ENCODE measurements at regions not wholly inside any gene's neighbourhood (a gene's known extent, or its start where the extent isn't known, plus 50 kb on each side); places are given as distances from the start of the nearest gene placed in this dataset.
"Not testable (repeated sequence)": the region's sequence is repeated elsewhere in the genome, so short reads cannot be mapped to it uniquely, and the experiment has no call there.

DNA sequence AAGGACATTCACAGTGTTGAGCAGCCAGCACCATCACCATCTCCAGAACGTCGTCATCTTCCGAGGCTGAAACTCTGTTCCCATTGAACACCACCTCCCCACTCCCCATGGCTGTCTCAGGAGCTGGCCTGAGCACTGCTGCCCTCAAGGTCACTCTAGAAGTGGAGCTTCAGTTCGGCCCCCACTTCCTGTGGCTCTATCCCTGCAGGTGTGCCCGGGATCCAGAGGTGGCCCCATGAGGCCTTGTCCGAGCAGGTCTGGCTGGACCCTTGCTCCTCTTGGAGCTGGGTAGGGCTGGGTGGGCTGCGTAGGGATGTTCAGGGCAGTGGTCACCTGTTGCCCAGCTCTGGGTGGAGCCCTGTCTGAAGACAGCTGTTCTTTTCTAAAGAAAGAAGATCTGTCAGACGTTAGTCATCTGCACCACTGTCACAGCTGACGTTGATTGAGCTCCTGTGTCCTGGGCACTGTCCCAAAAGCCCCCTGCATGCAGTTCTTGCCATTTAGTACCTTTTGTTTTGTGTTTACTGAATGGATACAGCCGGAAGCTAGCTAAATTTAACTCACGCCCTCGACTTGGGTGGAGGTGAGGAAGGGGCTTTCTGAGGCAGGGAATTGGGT is 75.5 kb upstream of the CLDN5 start:
- no peak for DNase-seq (ENCODE audit: low spot score)

DNA sequence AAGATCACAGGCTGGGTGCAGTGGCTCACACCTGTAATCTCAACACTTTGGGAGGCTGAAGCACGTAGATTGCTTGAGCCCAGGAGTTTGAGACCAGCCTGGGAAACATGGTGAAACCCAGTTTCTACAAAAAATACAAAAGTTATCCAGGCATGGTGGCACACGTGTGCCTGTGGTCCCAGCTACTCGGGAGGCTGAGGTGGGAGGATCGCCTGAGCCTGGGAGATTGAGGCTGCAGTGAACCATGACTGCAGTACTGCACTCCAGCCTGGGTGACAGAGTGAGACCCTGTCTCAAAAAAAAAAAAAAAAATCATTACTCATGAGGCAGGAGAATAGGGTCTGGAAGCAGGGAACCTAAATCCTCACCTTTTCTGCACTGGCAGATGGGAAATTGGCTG is 79.1 kb upstream of the CLDN5 start:
- not testable (repeated sequence) for DNase-seq (ENCODE audit: low spot score)

DNA sequence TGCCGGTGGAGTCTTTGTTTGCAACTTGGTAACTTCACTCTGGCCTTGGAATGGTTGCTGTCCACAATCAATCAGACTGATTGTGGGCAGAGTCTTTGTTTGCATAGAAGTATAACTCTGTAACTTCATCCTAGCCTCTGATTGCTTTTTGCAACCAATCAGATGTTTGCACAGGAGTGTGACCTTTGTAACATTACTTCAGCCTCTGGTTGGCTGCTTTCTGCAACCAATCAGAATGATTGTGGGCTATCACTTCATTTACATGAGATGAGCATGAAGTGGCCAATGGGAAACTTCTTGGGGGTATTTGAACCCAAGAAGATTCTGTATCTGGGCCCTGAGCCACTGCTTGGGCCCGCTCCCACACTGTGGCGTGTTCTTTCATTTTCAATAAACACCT is 79.6 kb upstream of the CLDN5 start:
- no peak for DNase-seq (ENCODE audit: low spot score)

DNA sequence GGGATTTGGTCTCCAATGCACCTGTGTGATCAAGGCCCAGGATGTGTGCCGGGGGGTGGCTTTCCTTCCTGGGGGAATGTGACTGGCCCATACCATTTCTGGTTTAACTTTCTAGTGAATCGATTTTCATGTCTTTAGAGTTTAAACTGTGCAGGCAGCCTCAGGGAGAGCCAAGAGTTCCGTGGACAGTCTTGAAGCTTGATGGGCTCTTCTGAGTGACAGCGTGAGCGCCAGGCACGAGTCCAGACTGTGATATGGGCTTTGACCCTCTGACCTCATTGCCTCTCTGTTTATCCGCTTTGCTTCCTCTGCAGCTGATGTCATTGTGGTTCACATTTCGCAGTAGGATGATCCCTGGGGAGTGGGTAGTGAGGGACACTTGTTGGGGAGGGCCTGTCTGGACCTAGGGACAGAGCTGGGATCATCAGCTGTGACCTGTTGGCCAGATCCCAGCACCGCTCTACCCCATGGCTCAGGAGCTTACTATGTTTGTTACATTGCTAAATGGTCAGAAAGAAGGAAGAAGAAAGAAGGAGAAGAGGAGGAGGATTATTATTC is 80.6 kb upstream of the CLDN5 start:
- no peak for DNase-seq (ENCODE audit: low spot score)

DNA sequence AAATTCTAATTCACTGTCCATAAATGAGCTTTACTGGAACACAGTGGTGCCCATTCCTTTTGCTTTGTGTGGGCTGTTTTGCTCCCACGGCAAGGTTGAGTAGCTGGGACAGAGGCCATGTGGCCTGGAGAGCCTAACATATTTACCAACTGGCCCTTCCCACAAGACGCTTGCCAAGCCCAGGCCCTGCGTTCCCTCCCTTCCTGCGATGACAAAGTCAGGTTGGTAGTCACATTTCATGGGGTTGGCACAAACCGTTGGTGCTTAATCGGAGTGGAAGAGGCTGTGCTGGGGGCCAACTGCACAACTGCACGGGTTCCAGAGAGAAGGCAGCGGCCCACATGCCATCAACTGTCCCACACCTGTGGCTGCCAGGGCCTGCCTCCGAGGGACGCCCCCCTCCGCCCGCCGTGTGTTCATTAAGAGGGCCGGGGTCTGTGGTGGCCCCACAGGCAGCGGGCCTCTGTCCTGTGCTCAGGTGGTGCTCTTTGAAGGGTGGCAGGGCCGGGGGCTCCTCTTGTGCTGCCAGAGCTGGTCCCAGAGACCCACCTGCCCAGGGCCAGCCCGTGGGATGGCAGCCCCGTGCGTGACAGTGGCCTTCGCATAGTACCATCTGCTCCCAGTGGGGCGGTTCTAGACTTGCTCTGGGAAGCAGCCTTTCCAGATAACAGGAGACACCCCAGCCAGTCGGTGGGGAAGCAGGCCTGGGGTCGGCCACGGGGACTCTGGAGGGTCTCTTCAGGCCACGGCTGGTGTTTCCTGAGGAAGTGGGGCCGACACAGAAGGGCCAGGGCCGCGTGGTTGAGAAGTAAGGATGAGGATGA is 81.5 kb upstream of the CLDN5 start:
- no peak for DNase-seq (ENCODE audit: low spot score)

DNA sequence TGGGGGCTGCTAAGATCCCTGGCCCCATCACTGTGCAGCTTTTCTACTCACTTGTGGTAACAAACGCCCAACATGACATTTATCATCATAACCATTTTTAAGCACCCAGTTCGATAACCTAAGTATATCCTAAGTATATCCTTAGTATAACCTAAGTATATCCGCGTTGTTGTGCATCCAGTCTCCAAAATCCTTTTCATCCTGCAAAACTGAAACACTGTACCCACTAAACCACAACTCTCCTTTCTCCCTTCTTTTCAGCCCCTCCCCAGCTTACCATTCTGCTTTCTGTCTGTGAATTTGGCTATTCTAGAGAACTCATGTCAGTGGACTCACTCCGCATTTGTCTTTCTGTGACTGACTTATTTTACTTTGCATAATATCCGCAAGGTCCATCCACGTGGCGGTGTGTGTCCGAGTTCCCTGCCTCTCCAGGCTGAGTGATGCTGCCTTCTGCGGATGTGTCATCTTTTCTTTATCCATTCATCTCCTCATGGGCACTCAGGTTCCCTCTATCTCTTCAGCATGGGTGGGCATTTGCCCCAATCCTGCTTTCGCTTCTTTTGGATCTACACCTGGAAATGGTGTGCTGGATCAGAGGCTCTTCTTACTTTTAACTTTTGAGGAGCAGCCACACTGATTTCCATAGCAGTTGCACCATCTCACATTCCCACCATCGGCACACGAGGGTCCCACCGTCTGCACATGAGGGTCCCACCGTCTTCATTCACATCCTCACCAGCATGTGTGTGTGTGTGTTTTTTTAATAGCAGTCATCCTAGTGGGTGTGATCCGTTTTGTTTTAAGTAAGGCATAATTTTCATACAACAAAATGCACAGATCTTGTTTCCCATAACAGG is 82.4 kb upstream of the CLDN5 start:
- DNase-seq (ENCODE audit: low spot score) = no peak

DNA sequence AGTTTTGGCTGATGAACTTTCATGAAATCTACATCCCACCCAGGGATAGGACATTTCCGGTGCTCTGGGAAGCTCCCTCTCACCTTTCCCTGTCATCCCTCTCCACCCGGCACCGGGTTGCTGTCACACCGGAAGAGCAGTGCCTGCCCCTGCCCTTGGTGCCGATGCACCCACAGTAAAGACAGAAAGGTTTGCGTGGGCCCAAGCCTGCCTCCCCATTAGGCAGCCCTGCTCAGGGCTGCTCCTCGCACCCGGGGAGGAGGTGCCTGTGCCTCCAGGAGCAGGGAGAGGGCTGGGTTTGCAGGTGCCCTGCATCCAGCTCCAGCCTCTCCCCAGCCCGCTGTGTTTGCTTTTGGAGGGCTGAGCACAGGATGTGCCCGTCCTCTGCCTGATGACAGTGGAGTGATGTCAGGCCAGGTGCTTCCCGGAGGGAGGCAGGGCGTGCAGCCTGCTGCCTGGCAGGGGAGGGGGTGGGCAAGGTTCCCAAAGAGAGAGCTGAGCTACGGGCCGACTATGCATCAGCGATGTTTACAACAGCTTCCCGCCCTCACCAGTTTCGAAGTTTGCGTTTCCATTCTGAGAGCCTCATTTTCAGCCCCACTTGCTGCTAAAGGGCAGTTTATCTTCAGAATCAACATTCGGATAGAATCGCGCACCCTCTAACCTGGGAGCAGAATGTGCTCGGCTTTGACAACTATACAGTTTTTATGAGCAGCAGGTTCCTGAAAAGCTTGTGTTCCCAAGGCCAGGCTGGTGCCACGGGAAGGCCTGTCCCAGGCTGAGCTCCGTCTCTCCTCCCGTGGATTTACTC is 83.2 kb upstream of the CLDN5 start:
- DNase-seq (ENCODE audit: low spot score) = no peak

DNA sequence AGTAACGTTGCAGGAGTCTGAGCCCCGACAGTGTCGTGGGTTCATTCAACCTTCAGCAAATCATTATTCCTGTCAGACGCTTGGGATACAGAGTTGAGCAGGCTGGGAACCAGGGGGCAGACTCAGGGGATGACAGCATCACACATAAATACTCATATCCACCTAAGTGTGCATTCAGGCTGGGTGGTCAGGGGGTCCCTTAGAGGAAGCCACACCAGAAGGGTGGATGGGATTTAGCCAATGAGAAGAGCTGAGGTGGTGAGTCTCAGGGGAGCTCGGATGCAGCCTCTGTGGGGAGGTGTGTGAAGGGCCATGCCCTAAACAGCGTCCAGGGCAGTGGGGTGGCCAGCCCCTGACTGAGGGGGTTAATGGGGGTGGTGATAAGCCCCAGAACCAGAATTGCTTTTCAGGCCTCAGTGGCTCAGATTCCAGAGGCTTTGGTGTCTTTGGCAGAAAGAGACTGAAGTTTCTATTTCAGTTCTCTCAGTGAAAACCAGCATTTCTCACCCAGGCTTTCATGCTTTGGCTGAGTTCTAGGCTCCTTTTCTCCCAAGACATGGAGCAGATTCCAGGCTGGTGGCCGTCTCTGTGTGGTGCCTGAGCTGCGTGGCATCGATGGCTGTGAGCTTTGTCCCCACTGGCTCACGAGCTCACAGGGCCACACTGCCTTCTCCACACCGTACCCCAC is 83.9 kb upstream of the CLDN5 start:
- no peak for DNase-seq (ENCODE audit: low spot score)

DNA sequence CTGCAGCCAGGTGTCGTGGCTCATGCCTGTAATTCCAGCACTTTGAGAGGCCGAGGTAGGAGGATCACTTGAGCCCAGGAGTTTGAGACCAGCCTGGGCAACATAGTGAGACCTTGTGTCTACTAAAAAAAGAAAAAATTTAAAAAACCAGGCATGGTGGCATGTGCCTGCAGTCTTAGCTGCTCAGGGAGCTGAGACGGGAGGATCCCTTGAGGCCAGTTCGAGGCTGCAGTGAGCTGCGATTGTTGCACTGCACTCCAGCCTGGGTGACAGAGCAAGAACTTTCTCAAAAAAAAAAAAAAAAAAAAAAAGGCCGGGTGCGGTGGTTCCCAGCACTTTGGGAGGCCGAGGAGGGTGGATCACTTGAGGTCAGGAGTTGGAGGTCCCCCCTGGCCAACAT is 85.5 kb upstream of the CLDN5 start:
- not testable (repeated sequence) for DNase-seq (ENCODE audit: low spot score)

DNA sequence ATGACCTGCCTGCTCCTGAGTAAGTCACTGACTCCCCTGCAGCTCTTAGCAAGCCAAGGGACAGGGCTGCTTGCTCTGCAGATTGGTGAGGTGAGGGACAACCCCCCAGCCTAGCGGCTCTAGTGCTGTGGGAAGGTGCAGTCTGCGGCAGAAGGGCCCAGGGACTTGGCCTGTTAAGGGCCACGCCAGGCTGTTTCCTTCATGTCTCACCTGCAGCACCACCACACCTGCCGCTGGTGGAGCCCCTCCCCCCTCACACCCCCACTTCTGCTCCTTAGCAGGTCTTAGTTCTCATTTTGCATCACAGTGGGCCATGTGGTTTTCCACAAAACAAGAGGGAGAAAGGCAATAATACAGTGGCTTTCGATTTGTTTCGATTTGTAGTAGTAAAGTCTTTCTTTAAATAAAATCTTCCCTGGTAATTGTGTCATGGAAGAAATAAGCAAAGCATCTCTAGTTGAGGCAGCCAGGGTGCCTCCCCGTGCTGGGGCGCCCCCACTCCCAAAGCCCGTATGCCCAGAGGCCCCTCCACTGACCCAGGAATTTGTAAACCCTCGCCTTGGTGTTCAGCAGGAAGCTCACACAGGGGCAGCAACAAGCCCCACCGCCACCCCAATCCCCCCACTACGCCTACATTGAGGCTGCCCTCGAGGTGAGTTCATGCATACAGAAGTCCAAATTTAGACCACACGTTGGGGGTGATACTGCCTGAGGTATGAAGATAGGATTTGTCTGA is 86.5 kb upstream of the CLDN5 start:
- DNase-seq (ENCODE audit: low spot score) = no peak

DNA sequence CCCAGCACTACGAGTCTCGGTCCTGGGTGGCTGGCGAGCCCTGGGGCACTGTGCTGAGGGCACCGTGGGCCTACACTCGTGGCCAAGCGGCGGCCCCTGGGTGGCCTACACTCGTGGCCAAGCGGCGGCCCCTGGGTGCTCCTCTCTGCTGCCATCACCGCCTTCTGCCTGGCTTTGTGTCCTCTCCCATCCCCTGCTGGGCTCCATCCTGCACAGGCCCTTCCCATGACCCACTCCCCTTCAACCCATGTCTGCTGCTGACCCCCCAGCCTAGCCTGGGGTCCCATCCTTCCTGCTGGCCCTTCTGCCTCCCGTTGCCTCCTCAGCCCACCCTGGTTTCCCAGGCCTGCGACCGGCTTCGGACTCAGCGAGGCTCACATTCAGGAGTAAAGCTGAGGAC is 87.4 kb upstream of the CLDN5 start:
- no peak for DNase-seq (ENCODE audit: low spot score)

DNA sequence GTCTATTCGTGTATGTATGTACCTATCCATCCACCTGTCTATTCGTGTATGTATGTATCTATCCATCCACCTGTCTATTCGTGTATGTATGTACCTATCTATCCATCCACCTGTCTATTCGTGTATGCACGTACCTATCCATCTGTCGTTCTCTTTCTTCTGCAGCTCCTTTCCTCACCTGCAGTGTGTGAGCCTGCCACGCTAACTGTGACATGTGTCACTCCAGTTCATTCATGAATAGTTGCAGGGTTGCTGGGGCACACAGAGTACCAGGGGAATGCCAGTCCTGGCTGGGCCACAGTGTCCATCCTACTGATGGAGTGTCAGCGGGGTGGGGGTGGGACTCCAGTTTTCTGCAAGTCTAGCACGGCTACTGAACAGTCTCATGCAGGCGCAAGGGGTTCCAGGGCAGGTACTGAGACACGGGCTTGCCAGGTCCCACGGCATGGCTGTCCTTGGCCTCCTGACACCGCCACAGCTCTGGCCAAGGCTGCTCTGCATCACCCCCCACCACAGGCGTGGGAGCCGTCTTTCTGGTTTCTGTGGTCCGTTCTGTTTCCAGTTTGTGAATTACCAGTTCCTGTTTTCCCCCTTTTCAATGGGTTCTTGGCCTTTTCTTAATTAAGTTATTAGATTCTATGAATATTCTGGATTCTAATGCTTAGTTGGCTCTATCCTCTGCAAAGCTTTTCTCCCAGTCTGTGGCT is 88.8 kb upstream of the CLDN5 start:
- no peak for DNase-seq (ENCODE audit: low spot score)

DNA sequence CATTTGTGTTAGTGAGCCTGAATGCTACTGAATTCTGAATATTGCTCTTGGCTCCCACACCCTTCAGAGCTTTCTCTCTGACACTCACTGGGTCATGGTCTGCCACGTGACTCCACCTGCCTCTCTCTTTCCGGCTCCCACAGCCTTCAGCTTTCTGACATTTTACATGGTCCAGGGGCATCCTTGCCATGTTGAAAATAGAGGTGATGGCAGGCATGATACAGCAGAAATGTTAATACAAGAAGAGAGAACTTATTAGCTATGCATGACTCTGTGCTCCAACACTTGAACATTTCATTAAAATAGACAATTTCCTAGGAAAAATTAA is 90.3 kb upstream of the CLDN5 start:
- no peak for DNase-seq (ENCODE audit: low spot score)

DNA sequence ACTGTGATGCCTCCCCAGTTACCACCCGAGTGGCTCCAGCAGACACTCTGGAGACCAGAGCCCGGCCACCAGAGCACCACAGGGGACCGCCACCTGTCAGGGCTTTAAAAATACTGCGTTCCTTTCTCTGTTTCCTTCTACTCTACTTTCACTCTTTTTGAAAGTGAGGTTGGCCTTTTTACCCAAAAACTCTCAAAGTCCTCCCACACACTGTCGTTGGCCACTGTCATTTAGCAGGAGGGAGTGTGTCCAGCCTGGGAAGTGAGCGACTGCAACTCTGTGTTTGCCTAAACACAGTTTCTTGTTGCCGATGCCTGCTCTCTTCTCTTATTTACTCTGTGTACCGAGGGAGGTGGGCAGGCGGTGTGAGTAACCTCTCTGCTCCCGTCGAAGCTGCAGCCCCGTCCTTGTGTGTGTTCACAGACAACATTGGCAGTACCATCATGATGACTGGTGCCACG is 90.8 kb upstream of the CLDN5 start:
- DNase-seq (ENCODE audit: low spot score) = no peak

DNA sequence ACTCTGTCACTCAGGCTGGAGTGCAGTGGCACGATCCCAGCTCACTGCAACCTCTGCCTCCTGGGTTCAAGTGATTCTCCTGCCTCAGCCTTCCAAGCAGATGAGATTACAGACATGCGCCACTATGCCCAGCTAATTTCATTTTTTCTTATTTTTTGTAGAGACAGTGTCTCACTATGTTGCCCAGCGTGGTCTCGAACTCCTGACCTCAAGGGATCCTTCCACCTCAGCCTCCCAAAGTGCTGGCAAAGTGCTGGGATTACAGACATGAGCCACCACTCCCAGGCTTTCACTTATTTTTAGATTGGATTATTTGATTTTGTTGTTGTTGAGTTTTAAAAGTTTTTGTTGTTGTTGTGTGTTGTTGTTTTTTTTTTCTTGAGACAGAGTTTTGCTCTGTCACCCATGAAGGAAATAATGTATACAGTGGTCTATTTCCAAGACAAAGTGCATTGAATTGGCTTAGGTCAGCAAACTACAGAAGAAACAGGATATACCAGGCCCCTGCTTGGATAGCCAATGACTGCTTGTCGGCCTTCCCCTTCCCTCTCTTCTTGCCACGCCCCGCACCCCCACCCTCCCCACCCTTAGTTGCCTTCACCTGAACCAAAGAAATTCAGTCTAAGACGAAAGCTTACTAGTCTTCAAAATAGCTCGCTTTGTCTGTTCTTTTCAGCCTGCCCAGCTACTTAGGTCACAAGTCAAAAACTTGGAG is 91.8 kb upstream of the CLDN5 start:
- DNase-seq (ENCODE audit: low spot score) = no peak

DNA sequence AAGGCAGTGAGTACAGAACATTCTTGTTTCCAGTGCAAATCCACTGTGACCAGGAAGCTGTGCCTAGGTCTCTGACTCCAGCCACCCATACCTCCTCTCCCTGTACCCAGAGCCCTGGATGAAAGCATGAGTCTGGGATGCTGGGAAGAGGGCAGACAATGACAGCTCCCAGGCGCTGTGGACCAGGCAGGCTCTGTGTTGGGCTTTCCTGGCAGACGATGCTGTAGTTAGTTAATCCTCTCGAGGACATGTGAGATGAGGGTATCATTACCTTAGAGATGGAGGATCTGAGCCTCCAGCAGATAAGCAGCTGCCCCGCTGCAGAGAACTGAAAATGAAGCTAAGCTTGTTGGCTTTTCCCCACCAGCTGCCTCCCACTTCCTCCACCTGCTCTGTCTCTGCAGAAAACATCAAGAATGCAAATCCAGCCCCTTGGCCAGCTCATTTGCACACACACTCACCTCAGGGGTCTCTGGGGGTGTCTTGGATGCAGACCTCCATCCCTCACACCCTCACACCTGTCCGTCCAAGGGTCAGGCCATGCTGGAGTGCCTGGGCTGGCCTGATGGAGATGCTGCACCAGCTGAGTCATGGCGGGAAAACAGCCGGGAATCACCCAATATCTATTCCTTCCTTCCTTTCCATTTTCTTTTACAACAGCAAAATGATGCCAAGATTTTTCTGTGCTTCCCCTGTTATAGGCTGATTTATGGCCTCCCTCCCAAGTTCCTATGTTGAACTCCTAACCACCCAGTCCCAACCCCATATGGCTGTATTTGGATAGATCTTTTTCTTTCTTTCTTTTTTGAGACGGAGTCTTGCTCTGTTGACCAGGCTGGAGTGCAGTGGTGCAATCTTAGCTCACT is 94.9 kb upstream of the SEPTIN5 start:
- no peak for DNase-seq (ENCODE audit: low spot score)

DNA sequence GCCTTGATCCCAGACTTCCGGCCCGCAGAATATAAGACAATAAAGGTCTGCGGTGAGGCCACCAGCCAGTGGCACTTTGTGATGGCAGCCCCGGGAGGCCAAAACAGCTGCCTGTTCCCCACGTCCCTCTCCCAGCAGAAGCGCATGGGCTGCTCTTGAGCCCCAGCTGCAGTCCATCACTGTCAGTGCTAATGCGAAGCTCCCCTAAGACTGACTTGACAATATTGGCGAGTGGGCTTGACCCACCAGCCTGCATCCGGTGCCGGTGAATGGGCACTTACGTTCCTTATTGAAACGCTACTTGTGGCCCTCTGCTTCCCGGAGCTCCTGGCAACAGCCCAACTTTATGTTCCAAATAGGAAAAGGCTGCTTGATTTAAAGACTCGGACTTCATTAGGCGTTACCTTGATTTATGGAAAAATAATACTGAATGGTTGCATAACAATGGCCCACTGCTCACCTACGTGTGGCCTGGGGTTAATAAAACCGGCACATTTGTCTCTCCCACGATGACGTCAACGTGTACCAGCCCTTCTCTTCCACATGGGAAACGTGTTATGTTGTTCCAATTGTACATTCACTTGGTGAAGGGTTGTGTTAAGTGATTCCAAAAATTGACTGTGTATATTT is 93.4 kb upstream of the SEPTIN5 start:
- DNase-seq (ENCODE audit: low spot score) = no peak

Data from LoVo (cell line).